ENCODE measurements at regions not wholly inside any gene's neighbourhood (a gene's known extent, or its start where the extent isn't known, plus 50 kb on each side); places are given as distances from the start of the nearest gene placed in this dataset.

DNA sequence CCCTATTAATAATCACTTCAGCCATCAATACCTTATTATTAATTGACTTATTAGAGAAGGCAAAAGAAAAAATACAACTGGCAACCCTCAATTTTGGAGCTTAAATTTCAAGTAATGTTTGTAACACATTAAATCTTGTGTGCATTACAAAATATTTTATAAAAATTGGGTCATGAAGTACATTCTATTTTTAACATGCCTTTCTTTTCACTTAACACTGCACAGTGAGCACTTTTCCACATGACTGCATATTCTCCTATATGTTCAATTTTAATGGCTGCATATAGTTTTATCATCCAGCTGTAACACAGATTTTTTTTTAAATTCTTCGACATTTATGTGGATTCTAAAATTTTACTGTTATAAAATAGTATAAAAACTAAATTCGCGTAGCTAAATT lies 92.5 kb downstream of the SLC17A6 start:
- no peak overlapping the region for H3K27ac Mint-ChIP-seq
- Histone ChIP-seq H3K27ac (ENCODE audit: low read length) (no peak overlapping the region), H3K9me3 (no peaks in the 10 kb centered on the region), H3K4me3 (ENCODE audit: control insufficient read depth in 1 of 2, extremely low read depth in 1 of 2, low read length in 1 of 2) (no peak overlapping the region), H3K4me1 (ENCODE audit: control insufficient read depth in 1 of 2, extremely low read depth in 1 of 2, insufficient read depth in 2 of 2, low read length in 2 of 2) (no peaks in the 10 kb centered on the region), H3K36me3 (ENCODE audit: control insufficient read depth in 2 of 2, extremely low read depth in 1 of 2, insufficient read depth in 1 of 2, low read length in 1 of 2) (no peaks in the 10 kb centered on the region), H3K27me3 (replicated peaks in 1 of 2; ENCODE audit: control insufficient read depth in 2 of 2, extremely low read depth in 1 of 2, insufficient read depth in 2 of 2, low read length in 1 of 2) (peaks cover 4 to 12% of the 10 kb centered on the region in 2 experiments)
- ATAC-seq (replicated peaks in 1 of 4), result no peak
- no peaks in the 10 kb centered on the region for H3K36me3 Mint-ChIP-seq
- no peaks in the 10 kb centered on the region for H3K9me3 Mint-ChIP-seq
- ChIA-PET POLR2A (no interaction called here), CTCF (no interaction called here)
- WGBS (ENCODE audit: insufficient coverage), result no CpG with 5 or more reads among the region's 3 CpGs
- no peak for DNase-seq
- no peak overlapping the region for H3K4me3 Mint-ChIP-seq
- peaks cover 23 to 50% of the 10 kb centered on the region in 2 donors for H3K27me3 Mint-ChIP-seq
- peaks cover 13 to 18% (median 15%) of the 10 kb centered on the region in 3 donors for H3K4me1 Mint-ChIP-seq

DNA sequence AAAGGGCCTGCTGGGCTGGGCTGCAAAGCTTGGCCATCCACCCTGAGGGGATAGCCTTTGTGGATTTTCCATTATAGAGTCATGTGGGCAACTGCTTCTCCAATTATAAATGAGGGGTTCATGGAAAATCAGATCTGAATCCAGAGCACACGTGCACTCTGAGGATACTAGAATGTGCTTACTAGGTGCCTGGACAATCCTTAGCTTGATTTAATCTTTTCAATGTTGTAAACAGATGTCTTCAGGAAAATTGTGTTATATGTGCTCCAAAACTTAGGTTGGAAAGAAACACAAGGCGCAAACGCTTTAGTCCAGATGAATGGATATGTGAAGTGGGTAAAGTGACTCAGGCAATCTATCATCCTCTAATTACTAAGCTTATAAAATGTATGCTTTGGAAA lies 92.0 kb downstream of the SLC17A6 start:
- no peak overlapping the region for H3K27ac Mint-ChIP-seq
- POLR2A ChIA-PET, result no interaction called here
- H3K36me3 Mint-ChIP-seq, result no peaks in the 10 kb centered on the region
- CTCF ChIA-PET, result no interaction called here
- H3K4me3 Mint-ChIP-seq, result no peak overlapping the region
- no peaks in the 10 kb centered on the region for H3K4me1 ChIP-seq (ENCODE audit: control insufficient read depth in 1 of 2, extremely low read depth in 1 of 2, insufficient read depth in 2 of 2, low read length in 2 of 2)
- ATAC-seq (replicated peaks in 1 of 4), result no peak
- peaks cover 13 to 18% (median 15%) of the 10 kb centered on the region in 3 donors for H3K4me1 Mint-ChIP-seq
- no peaks in the 10 kb centered on the region for H3K9me3 ChIP-seq
- no peak overlapping the region for H3K4me3 ChIP-seq (ENCODE audit: control insufficient read depth in 1 of 2, extremely low read depth in 1 of 2, low read length in 1 of 2)
- DNase-seq, result no peak
- H3K27me3 Mint-ChIP-seq, result peaks cover 23 to 52% of the 10 kb centered on the region in 2 donors
- 83% methylated on average over 1 of the region's 3 CpGs for WGBS (ENCODE audit: insufficient coverage)
- H3K27me3 ChIP-seq (replicated peaks in 1 of 2; ENCODE audit: control insufficient read depth in 2 of 2, extremely low read depth in 1 of 2, insufficient read depth in 2 of 2, low read length in 1 of 2), result peaks cover 4 to 12% of the 10 kb centered on the region in 2 experiments
- H3K9me3 Mint-ChIP-seq, result no peaks in the 10 kb centered on the region
- no peak overlapping the region for H3K27ac ChIP-seq (ENCODE audit: low read length)
- H3K36me3 ChIP-seq (ENCODE audit: control insufficient read depth in 2 of 2, extremely low read depth in 1 of 2, insufficient read depth in 1 of 2, low read length in 1 of 2), result no peaks in the 10 kb centered on the region

Measured in T-cell (primary cell).